22Rv1 (cell line): ENCODE measurements at regions not wholly inside any gene's neighbourhood (a gene's known extent, or its start where the extent isn't known, plus 50 kb on each side); places are given as distances from the start of the nearest gene placed in this dataset.

Experiments
- ZFX ChIP-seq: fragments of 450-650 bp; IDR thresholded peaks from 2 replicates; pipeline ENCODE4 v1.6.1; 2017; ENCODE audit warnings: antibody characterized with exemption, borderline replicate concordance
- TF ChIP-seq, protein P1 (sequence below): fragments of 450-650 bp; IDR thresholded peaks from 2 replicates; pipeline ENCODE4 v1.5.1; 2017; ENCODE audit warnings: mild to moderate bottlenecking

- TF ChIP-seq, protein P1, sequence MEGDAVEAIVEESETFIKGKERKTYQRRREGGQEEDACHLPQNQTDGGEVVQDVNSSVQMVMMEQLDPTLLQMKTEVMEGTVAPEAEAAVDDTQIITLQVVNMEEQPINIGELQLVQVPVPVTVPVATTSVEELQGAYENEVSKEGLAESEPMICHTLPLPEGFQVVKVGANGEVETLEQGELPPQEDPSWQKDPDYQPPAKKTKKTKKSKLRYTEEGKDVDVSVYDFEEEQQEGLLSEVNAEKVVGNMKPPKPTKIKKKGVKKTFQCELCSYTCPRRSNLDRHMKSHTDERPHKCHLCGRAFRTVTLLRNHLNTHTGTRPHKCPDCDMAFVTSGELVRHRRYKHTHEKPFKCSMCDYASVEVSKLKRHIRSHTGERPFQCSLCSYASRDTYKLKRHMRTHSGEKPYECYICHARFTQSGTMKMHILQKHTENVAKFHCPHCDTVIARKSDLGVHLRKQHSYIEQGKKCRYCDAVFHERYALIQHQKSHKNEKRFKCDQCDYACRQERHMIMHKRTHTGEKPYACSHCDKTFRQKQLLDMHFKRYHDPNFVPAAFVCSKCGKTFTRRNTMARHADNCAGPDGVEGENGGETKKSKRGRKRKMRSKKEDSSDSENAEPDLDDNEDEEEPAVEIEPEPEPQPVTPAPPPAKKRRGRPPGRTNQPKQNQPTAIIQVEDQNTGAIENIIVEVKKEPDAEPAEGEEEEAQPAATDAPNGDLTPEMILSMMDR = no peak
- no peak for TF ChIP-seq ZFX
Measured at GRCh38 chr20:12914804-12915203, 94.0 kb upstream of the SPTLC3 start.
